ENCODE measurements at regions not wholly inside any gene's neighbourhood (a gene's known extent, or its start where the extent isn't known, plus 50 kb on each side); places are given as distances from the start of the nearest gene placed in this dataset.

DNA sequence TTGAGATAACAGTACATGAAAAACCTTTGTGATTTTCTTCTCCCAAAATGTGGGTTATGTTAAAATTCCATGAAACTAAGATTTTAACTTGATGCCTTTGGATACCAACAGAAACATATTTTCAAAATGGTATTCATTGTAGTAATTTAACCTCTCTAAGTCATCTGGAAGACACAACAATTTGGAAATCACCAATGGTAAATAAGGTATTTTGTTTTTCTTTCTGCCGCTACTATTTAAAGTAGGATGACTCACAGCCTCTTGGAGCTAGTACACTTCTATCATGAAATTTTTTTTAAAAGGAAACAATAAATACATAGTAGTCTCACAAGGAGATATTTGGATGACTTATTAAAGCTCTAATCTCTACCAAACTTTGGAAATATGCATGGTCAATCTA lies 291.6 kb upstream of the VEPH1 start:
- no peaks in the 10 kb centered on the region for H3K4me1 Mint-ChIP-seq
- TF ChIP-seq, protein P1, sequence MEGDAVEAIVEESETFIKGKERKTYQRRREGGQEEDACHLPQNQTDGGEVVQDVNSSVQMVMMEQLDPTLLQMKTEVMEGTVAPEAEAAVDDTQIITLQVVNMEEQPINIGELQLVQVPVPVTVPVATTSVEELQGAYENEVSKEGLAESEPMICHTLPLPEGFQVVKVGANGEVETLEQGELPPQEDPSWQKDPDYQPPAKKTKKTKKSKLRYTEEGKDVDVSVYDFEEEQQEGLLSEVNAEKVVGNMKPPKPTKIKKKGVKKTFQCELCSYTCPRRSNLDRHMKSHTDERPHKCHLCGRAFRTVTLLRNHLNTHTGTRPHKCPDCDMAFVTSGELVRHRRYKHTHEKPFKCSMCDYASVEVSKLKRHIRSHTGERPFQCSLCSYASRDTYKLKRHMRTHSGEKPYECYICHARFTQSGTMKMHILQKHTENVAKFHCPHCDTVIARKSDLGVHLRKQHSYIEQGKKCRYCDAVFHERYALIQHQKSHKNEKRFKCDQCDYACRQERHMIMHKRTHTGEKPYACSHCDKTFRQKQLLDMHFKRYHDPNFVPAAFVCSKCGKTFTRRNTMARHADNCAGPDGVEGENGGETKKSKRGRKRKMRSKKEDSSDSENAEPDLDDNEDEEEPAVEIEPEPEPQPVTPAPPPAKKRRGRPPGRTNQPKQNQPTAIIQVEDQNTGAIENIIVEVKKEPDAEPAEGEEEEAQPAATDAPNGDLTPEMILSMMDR (IDR thresholded peaks at IDR 0.05; ENCODE audit: unreplicated experiment), result no peak

GRCh38 chr3:157793745-157794144 lies 290.5 kb upstream of the VEPH1 start:
- no peak overlapping the region for H3K27ac Mint-ChIP-seq
- no peak for DNase-seq (ENCODE audit: low spot score in 2 of 2, unreplicated experiment in 2 of 2)
- peaks cover 5% of the 10 kb centered on the region for H3K9me3 Mint-ChIP-seq
- H3K4me1 Mint-ChIP-seq, result no peaks in the 10 kb centered on the region
- H3K27me3 Mint-ChIP-seq (ENCODE audit: low read depth), result no peaks in the 10 kb centered on the region
- TF ChIP-seq, protein P1 (IDR thresholded peaks at IDR 0.05; ENCODE audit: unreplicated experiment), result no peak
- no peaks in the 10 kb centered on the region for H3K36me3 Mint-ChIP-seq
- H3K4me3 Mint-ChIP-seq, result no peak overlapping the region

More for the DNA sequence above, 291.6 kb upstream of the VEPH1 start:
- Mint-ChIP-seq H3K27ac (no peak overlapping the region), H3K36me3 (no peaks in the 10 kb centered on the region), H3K4me3 (no peak overlapping the region), H3K9me3 (peaks cover 14% of the 10 kb centered on the region), H3K27me3 (ENCODE audit: low read depth) (no peaks in the 10 kb centered on the region)
- no peak for DNase-seq (ENCODE audit: low spot score in 2 of 2, unreplicated experiment in 2 of 2)

DNA sequence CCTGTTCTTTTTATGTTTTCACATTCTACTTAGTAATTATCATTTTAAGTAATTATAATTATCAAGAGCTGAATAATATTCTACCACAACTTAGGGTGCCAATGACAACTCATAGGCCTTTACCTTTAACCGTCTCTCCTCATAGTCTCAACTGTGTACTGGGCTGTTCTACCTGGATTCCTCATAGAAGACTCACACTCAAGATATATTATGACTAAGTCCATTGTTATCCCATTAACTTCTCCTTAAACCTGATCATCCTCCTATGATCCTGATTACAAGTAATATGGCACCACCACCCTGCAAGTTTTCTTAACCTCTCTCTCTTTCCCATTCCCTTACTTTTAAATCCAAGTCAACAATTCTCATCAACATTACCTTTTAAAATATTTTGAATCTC lies 285.9 kb upstream of the VEPH1 start:
- no peaks in the 10 kb centered on the region for H3K27me3 Mint-ChIP-seq (ENCODE audit: low read depth)
- peaks cover 4% of the 10 kb centered on the region for H3K9me3 Mint-ChIP-seq
- no peak for DNase-seq (ENCODE audit: low spot score in 2 of 2, unreplicated experiment in 2 of 2)
- H3K27ac Mint-ChIP-seq, result no peak overlapping the region
- no peaks in the 10 kb centered on the region for H3K36me3 Mint-ChIP-seq
- H3K4me3 Mint-ChIP-seq, result no peak overlapping the region
- H3K4me1 Mint-ChIP-seq, result peaks cover 16% of the 10 kb centered on the region
- TF ChIP-seq, protein P1 (IDR thresholded peaks at IDR 0.05; ENCODE audit: unreplicated experiment), result no peak

GRCh38 chr3:157786618-157787017 lies 283.4 kb upstream of the VEPH1 start:
- no peak overlapping the region for H3K4me3 Mint-ChIP-seq
- no peaks in the 10 kb centered on the region for H3K27me3 Mint-ChIP-seq (ENCODE audit: low read depth)
- H3K9me3 Mint-ChIP-seq, result peaks cover 4% of the 10 kb centered on the region
- no peaks in the 10 kb centered on the region for H3K36me3 Mint-ChIP-seq
- TF ChIP-seq, protein P1 (IDR thresholded peaks at IDR 0.05; ENCODE audit: unreplicated experiment), result no peak
- H3K27ac Mint-ChIP-seq, result peak overlapping the region; percentile 32
- DNase-seq (ENCODE audit: low spot score in 2 of 2, unreplicated experiment in 2 of 2), result no peak
- peaks cover 16% of the 10 kb centered on the region for H3K4me1 Mint-ChIP-seq

GRCh38 chr3:157786211-157786610 lies 283.0 kb upstream of the VEPH1 start:
- no peak for DNase-seq (ENCODE audit: low spot score in 2 of 2, unreplicated experiment in 2 of 2)
- peaks cover 4% of the 10 kb centered on the region for H3K9me3 Mint-ChIP-seq
- H3K4me3 Mint-ChIP-seq, result no peak overlapping the region
- TF ChIP-seq, protein P1 (IDR thresholded peaks at IDR 0.05; ENCODE audit: unreplicated experiment), result no peak
- no peaks in the 10 kb centered on the region for H3K27me3 Mint-ChIP-seq (ENCODE audit: low read depth)
- peaks cover 16% of the 10 kb centered on the region for H3K4me1 Mint-ChIP-seq
- H3K36me3 Mint-ChIP-seq, result no peaks in the 10 kb centered on the region
- peak overlapping the region; percentile 32 for H3K27ac Mint-ChIP-seq

Data from mesothelial cell of epicardium (in vitro differentiated cells).